GM13976 (cell line): ENCODE measurements at regions not wholly inside any gene's neighbourhood (a gene's known extent, or its start where the extent isn't known, plus 50 kb on each side); places are given as distances from the start of the nearest gene placed in this dataset.
"Not testable (repeated sequence)": the region's sequence is repeated elsewhere in the genome, so short reads cannot be mapped to it uniquely, and the experiment has no call there.

ENCODE experiments used
- DNase-seq: peaks from one replicate; pipeline ENCODE4 v3.0.0; 2012; ENCODE audit warnings: low spot score
- in situ Hi-C: fragments of 300-500 bp; cut with MboI; formaldehyde crosslinking; loops from one replicate; pipeline ENCODE4 v1.12.0; 2022; ENCODE audit warnings: low sequenced_read_pairs, mixed read lengths, inconsistent platforms; ENCODE audit not compliant: unreplicated experiment

DNA sequence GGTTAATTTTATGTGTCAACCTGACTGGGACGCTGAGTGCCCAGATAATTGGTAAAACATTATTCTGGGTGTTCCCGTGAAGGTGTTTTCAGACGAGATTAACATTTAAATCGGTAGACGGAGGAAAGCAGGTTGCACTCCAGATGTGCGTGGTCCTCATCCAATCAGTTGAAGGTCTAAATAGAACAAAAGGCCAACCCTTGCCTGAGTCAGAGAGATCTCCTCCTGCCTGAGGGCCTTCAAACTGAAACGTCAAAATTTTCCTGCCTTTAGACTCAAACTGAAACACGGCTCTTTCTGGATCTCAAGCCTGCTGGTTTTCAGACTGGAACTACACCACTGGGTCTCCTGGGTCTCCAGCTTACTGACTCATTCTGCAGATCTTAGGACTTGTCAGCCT, 70.9 kb downstream of the NPIPA5 start:
- DNase-seq, in situ Hi-C loops: not testable (repeated sequence)

DNA sequence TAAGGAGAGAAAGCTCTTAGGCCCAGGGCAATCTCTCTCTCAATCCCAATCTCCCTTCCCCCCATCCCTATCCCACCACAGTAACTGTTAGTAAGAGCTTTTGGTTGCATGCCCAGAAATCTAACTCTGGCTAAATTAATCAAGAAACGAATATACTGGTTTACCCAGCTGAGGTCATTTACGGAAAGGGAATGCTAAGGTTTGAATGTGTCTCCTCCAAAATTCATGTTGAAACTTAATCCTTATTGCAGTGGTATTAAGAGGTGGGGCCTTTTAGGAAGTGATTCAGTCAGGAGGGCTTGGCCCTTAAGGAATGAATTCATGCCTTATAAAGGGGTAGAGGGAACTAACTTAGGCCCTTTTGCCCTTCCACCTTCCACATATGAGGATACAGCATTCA, 72.2 kb downstream of the NPIPA5 start:
- in situ Hi-C loops, DNase-seq: not testable (repeated sequence)

DNA sequence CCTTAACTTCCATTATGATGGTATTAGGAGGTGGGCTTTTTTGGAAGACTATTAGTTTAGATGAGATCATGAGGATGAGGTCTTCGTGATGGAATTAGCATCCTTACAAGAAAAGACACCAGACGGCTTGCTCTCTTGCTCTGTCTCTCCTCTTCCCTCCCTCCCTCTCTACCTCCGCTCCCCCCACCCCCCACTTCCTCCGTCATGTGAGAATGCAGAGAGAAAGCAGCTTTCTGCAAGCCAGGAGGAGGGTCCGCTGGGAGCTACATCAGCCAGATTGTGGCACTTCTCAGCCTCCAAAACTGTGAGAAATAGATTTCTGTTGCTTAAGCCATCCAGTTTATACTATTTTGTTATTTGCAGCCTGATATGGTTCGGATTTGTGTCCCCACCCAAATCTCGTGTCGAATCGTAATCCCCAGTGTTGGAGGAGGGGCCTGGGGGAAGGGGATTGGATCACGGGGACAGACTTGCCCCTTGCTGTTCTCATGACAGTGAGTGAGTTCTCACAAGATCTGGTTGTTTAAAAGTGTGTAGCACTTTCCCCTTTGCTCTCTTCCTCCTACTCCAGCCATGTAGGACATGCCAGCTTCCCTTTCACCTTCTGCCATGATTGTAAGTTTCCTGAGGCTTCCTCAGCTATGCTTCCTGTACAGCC, 74.3 kb downstream of the NPIPA5 start:
- DNase-seq = not testable (repeated sequence)

DNA sequence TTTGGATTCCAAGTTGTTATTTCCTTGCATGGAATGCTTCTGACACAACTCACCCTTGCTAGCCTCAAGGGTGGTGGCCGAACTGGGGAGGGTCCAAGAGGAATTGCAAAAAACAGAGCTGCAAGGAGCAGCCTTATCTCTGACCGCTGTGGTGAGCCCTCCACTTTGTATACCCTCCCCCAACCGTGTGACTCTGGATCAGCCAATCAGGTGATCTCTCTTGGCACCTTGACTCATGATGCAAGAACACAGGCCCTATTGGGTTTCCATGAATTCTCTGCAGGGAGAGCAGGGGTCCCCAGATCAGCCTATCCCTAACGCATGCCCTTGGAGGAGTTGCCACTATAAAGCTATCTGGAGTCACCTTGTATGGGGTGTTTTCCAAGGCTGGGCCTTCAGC, 81.0 kb downstream of the NPIPA5 start:
- in situ Hi-C loops, DNase-seq: not testable (repeated sequence)

More for the DNA sequence above, 74.3 kb downstream of the NPIPA5 start:
- in situ Hi-C loops = not testable (repeated sequence)

DNA sequence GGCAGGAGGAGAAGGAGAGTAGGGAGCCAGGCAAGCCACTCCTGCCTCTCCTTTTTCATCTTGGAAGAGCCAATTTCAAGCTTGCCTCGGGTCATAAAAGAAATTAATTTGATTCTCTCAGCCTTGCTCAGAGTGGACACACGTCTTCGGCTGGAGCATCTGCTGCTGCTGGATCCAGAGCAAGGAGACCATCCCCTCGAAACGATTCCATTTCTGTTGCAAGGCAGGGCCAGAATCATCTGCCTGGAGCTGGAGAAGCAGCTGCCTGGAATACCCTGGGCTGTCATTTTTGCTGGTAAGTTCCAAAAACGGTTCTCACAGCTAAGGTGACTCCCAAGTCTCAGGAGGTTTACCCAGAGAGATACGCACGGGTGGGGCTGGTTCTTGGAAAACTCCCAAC, 103.3 kb downstream of the NPIPA5 start:
- DNase-seq, in situ Hi-C loops: not testable (repeated sequence)

DNA sequence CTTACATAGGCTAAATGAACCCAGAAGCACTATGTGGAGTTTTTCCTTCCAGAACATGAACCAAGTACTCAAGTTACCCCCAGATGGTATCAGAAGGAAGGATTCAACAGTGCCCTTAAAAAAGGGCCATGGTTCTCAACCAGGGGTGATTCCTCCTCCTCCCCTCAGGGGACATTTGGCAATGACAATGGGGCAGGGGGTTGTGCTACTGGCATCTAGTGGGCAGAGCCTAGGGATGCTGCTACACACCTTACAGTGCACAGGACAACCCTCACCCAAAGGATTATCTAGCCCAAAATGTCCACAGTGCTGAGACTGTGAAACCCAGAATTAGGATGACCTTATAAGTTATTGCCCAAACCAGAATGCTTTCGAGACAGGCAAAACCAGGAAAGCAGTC, 104.1 kb downstream of the NPIPA5 start:
- DNase-seq, in situ Hi-C loops: not testable (repeated sequence)

DNA sequence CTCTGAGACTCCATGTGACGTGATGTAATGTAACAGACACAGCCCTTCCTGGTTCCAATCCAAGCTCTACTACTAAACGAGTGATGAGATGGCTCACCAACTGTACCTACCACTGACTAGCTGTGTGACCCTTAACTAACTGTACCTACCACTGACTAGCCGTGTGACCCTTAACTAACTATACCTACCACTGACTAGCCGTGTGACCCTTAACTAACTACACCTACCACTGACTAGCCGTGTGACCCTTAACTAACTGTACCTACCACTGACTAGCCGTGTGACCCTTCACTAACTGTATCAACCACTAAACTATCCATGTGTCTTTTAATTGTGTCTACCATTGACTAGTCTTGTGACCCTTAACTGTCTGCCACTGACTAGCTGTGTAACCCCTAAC, 111.2 kb downstream of the NPIPA5 start:
- in situ Hi-C loops, DNase-seq: not testable (repeated sequence)

DNA sequence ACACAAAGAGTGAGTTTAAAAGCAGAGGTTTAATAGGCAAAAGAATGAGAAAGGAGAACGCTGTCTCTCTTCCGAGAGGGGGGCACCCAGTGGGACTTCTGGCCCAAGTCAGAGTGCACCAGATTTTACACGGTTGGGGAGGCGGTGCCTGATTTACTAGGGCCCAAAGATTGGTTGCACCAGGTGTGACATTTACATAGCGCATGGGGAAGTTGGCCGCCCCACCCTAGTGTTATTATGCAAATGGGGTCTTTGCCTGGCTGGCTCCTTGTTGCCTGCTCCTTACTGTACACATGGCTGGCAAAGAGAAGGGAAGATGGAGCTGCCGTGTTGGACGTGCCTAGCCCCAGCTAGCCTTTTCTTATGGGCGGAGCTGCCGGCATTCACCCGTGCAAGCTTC, 115.9 kb downstream of the NPIPA5 start:
- DNase-seq, in situ Hi-C loops: not testable (repeated sequence)

DNA sequence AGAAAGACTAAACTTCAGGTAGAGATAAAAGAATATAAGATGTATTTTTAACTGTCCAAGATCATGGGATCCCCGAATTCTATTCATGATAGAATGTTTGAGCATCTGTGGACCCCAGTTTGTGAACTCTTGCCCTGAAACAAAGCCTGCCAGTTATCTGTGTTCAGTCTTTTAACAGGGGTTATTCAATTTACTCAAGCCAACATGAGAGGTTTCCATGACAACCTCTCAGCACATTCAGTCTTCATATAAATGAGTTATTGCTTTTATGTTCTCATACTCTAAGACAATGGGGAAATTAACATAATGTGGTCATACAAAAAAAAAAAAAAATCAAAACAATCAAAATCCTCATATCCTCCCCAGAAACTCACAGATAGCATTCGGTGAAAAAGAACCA, 130.1 kb downstream of the NPIPA5 start:
- DNase-seq, in situ Hi-C loops: not testable (repeated sequence)

DNA sequence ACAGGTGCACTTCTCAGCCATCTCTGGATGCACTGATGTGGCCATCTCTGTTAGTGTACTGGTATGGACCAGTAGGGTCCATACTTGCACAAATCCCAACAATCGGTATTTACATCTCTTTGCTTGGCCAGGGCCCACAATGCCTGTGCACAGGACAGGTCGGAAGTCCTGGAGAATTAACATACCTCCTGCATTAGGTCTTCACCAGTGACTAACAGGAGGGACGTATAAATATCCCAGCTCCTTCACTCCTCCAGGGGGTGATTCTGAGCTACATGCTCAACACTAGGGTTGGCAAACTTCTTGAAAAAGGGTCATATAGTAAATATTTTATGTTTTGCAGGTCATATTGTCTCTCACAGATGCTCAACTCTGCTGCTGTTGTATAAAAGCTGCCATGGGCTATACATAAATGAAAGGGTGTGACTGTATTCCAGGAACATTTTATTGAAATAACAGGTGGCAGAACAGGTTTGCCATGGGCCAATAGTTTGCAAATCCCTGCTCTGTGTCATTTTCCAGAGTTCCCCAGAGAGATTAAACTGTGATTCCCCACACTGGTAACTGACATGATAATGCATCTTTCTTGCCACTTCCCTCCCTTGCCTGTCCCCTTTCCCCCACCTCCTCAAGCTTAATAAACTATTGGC, 141.3 kb downstream of the NPIPA5 start:
- DNase-seq, in situ Hi-C loops: not testable (repeated sequence)

DNA sequence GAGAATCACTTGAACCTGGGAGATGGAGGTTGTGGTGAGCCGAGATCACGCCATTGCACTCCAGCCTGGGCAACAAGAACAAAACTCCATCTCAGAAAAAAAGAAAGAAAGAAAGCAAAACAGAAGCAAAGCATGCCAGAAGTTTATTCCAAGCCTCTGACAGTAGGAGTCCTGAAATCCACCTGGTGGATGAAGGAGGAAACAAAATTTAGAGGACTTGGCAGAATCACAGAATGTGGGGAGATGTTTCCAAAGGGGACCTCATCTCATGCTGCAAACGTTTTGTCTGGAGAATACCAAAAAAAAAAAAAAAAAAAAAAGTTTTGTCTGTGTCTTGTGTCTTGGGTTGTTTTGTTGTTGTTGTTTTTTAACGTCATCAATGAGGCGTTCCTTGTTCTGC, 141.1 kb upstream of the RRN3 start:
- DNase-seq, in situ Hi-C loops: not testable (repeated sequence)

DNA sequence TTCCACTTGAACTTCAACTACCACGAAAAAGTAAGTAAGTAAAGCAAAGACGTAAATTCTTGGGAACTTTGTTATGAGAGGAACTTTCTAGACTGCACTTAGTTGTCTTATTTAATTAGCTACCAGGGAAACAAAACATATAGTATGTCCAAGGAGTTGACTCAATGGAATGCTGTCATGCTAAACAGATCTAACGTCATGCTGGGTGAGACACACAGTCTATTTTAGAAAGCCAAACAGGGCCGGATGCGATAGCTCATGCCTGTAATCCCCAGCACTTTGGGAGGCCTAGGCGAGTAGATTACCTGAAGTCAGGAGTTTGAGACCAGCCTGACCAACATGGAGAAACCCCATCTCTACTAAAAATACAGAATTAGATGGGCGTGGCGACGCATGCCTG, 140.6 kb upstream of the RRN3 start:
- DNase-seq, in situ Hi-C loops: not testable (repeated sequence)

DNA sequence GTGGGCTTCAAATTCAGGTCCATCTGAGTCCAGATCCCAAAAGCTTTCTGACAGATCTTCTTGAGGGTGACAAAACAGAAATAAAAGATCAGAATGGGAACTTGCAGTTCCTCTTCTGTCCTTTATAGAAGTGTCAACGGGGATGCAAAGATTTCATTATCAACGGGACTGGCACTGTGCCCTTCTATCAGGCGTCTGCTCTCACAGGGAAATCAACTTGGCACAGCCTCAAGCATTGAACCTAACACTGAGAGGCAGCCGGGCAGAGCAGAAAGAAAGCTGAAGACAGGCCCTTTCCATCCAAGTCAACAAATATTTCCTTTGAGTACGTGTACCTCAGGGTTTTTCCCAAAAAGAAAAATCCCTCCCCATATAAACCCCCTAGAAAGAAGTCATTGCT, 136.4 kb upstream of the RRN3 start:
- in situ Hi-C loops, DNase-seq: not testable (repeated sequence)

DNA sequence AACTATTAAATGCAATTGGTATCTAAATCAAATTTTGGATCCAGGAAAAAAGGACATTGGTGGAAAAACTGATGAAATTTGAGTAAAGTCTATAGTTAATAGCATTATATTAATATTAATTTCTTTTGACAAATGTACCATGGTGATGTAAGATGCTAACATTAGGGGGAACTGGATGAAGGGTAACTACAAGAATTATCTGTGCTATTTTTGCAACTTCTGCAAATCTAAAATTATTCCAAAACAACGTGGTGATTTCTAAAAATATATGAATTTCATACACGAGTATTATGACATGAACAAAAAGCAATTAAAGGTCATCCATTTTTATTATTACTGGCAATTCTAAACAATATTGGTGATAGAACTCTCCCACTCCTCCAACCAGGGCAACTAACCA, 135.6 kb upstream of the RRN3 start:
- in situ Hi-C loops, DNase-seq: not testable (repeated sequence)

DNA sequence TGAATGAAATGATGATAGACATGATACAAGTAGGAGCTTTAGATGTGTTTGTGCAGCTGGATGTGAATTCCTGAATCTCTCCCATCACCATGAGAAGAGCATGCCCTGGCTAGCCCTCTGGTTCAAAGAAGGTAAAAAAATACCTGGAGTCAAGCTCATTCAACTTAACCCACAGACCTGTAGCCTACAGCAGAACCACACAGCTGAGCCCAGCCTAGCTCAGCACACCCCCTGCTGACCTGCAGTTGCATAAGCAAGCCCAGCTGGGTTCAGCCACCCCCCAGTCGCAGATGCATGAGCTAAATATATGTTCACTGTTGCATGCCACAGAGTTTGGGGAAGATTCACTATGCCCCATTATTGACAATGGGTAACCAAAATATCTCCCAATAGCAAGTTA, 130.6 kb upstream of the RRN3 start:
- in situ Hi-C loops, DNase-seq: not testable (repeated sequence)

DNA sequence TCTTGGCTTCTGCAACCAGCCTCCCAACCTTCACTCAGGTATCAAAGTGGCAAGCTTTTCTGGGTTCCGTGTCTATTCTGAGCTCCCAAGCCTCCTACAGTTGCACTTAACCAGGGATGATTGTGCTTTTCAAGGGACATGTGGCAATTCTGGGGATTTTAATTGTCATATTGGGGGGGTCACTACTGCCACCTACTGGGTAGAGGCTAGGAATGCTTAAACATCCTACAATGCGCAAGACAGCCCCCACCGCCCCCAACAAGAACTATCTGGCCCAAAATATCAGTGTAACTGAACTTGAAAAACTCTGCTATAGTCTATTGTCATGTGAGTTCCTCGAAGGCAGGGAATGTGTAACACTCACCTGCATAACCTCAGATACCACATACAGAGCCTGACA, 129.3 kb upstream of the RRN3 start:
- DNase-seq, in situ Hi-C loops: not testable (repeated sequence)
